ENCODE measurements at regions not wholly inside any gene's neighbourhood (a gene's known extent, or its start where the extent isn't known, plus 50 kb on each side); places are given as distances from the start of the nearest gene placed in this dataset.
A peak's percentile ranks its signal among the peaks of the same experiment; 100 is the strongest.

GRCh38 chr1:185646202-185646683 lies 87.9 kb upstream of the HMCN1 start:
- no TSS peak for BruUV-seq (replicated peaks)
- peak; percentile 100 for FAIRE-seq
- CTCF ChIA-PET: interaction anchor here (0.6 to 3.3 kb wide), 19 partner anchors 9 to 1597 kb away, joined by 3 to 22 read pairs (median 4); partner anchors contain the start of gene IVNS1ABP

GRCh38 chr1:185645686-185646085 lies 88.5 kb upstream of the HMCN1 start:
- POLR2A ChIA-PET: interaction anchor here (0.6 to 1.3 kb wide), 4 partner anchors 10 to 329 kb away, joined by 3 to 4 read pairs (median 3); partner anchors contain the start of gene IVNS1ABP
- H3K27me3 ChIP-seq (ENCODE audit: control insufficient read depth in 2 of 2, insufficient read depth in 2 of 2, low read length in 2 of 2): no peaks in the 10 kb centered on the region
- no peaks in the 10 kb centered on the region for H4K20me1 ChIP-seq (replicated peaks; ENCODE audit: control insufficient read depth, extremely low read depth, insufficient read depth, low read length)
- dilution Hi-C loops (cut with MboI; ENCODE audit: extremely low pct_ligation_motif_present, low sequenced_read_pairs) (no loop called here), intact Hi-C loops (cut with micrococcal nuclease) (loop anchor here (1.0 to 2.0 kb wide), 5 partner anchors 29 to 329 kb away; partner anchors contain the start of gene IVNS1ABP)
- FAIRE-seq: peak; percentile 31
- CTCF ChIA-PET: interaction anchor here (0.6 to 3.3 kb wide), 16 partner anchors 9 to 1597 kb away, joined by 3 to 22 read pairs (median 4); partner anchors contain the start of gene IVNS1ABP
- DNase-seq (ENCODE audit: low read depth, low spot score): no peak
- H3K9me1 ChIP-seq (replicated peaks; ENCODE audit: control insufficient read depth, extremely low read depth, insufficient read depth, low read length): no peaks in the 10 kb centered on the region
- H3K9ac ChIP-seq (replicated peaks; ENCODE audit: extremely low read depth, insufficient read depth, low read length): peak overlapping the region; percentile 37
- no peaks in the 10 kb centered on the region for H3K36me3 ChIP-seq (ENCODE audit: control insufficient read depth in 2 of 2, extremely low read depth in 1 of 2, insufficient read depth in 2 of 2, low read length in 2 of 2)
- no peak overlapping the region for H3K4me3 ChIP-seq (replicated peaks in 1 of 3; ENCODE audit: insufficient read depth in 1 of 3, low read depth in 1 of 3, low read length in 3 of 3)
- H3K27ac ChIP-seq (ENCODE audit: insufficient read depth, low read depth, low read length): peak overlapping the region; percentile 72
- TF ChIP-seq JUN (IDR thresholded peaks at IDR 0.05; ENCODE audit: borderline replicate concordance, insufficient read depth, insufficient read length, low read depth) (no peak), EZH2 (IDR thresholded peaks at IDR 0.05; ENCODE audit: borderline replicate concordance, low read depth, low read length, severe bottlenecking) (no peak), CTCF (IDR thresholded peaks at IDR 0.05; ENCODE audit: extremely low read depth in 1 of 2, insufficient read depth in 1 of 2, low read depth in 1 of 2, low read length in 2 of 2) (no peak), MAX (IDR thresholded peaks at IDR 0.05; ENCODE audit: insufficient read depth, insufficient read length) (no peak), FOS (IDR thresholded peaks at IDR 0.05; ENCODE audit: borderline replicate concordance, insufficient read depth, low read length) (no peak), POLR2A (IDR thresholded peaks at IDR 0.05; ENCODE audit: low read depth, low read length) (no peak), POLR2AphosphoS5 (IDR thresholded peaks at IDR 0.05; ENCODE audit: insufficient read depth, low read depth, low read length) (no peak)
- peak overlapping the region; percentile 62 for H2AFZ ChIP-seq (ENCODE audit: low read depth, low read length)
- BruUV-seq (replicated peaks): no TSS peak
- H3K4me2 ChIP-seq (ENCODE audit: insufficient read depth, low read length): peak overlapping the region; percentile 80
- peaks cover 23% of the 10 kb centered on the region for H3K4me1 ChIP-seq (ENCODE audit: control insufficient read depth, extremely low read depth, insufficient read depth, low read length)
- no peaks in the 10 kb centered on the region for H3K79me2 ChIP-seq (ENCODE audit: control insufficient read depth, insufficient read depth, low read length)
- H3K9me3 ChIP-seq (replicated peaks; ENCODE audit: control insufficient read depth, insufficient read depth, low read length): no peaks in the 10 kb centered on the region

More at GRCh38 chr1:185646202-185646683, 87.9 kb upstream of the HMCN1 start:
- Histone ChIP-seq H3K9me1 (replicated peaks; ENCODE audit: control insufficient read depth, extremely low read depth, insufficient read depth, low read length) (no peaks in the 10 kb centered on the region), H3K36me3 (ENCODE audit: control insufficient read depth in 2 of 2, extremely low read depth in 1 of 2, insufficient read depth in 2 of 2, low read length in 2 of 2) (no peaks in the 10 kb centered on the region), H3K4me1 (ENCODE audit: control insufficient read depth, extremely low read depth, insufficient read depth, low read length) (peaks cover 23% of the 10 kb centered on the region), H3K27ac (ENCODE audit: insufficient read depth, low read depth, low read length) (peak overlapping the region; percentile 72), H2AFZ (ENCODE audit: low read depth, low read length) (peak overlapping the region; percentile 62), H3K79me2 (ENCODE audit: control insufficient read depth, insufficient read depth, low read length) (no peaks in the 10 kb centered on the region), H3K4me2 (ENCODE audit: insufficient read depth, low read length) (peak overlapping the region; percentile 80), H3K4me3 (replicated peaks in 1 of 3; ENCODE audit: insufficient read depth in 1 of 3, low read depth in 1 of 3, low read length in 3 of 3) (peak overlapping the region in 1 of 3 experiments; percentile 27), H4K20me1 (replicated peaks; ENCODE audit: control insufficient read depth, extremely low read depth, insufficient read depth, low read length) (no peaks in the 10 kb centered on the region), H3K27me3 (ENCODE audit: control insufficient read depth in 2 of 2, insufficient read depth in 2 of 2, low read length in 2 of 2) (no peaks in the 10 kb centered on the region), H3K9me3 (replicated peaks; ENCODE audit: control insufficient read depth, insufficient read depth, low read length) (no peaks in the 10 kb centered on the region), H3K9ac (replicated peaks; ENCODE audit: extremely low read depth, insufficient read depth, low read length) (peak overlapping the region; percentile 78)
- dilution Hi-C loops (cut with MboI; ENCODE audit: extremely low pct_ligation_motif_present, low sequenced_read_pairs) (no loop called here), intact Hi-C loops (cut with micrococcal nuclease) (loop anchor here (1.0 to 2.0 kb wide), 5 partner anchors 29 to 329 kb away; partner anchors contain the start of gene IVNS1ABP)
- peak; percentile 57 for TF ChIP-seq POLR2AphosphoS5 (IDR thresholded peaks at IDR 0.05; ENCODE audit: insufficient read depth, low read depth, low read length)
- TF ChIP-seq FOS (IDR thresholded peaks at IDR 0.05; ENCODE audit: borderline replicate concordance, insufficient read depth, low read length): no peak
- TF ChIP-seq GATA2 (IDR thresholded peaks at IDR 0.05; ENCODE audit: insufficient read depth, insufficient read length, low read depth, low read length): peak; percentile 36
- peak; percentile 11 for TF ChIP-seq JUN (IDR thresholded peaks at IDR 0.05; ENCODE audit: borderline replicate concordance, insufficient read depth, insufficient read length, low read depth)
- DNase-seq (ENCODE audit: low read depth, low spot score): peak; percentile 99
- POLR2A ChIA-PET: interaction anchor here (0.6 to 1.3 kb wide), 4 partner anchors 11 to 329 kb away, joined by 3 to 4 read pairs (median 3); partner anchors contain the start of gene IVNS1ABP

Measured in endothelial cell of umbilical vein (primary cell).